Dedifferentiated amniotic fluid mesenchymal stem cell (primary cell): ENCODE measurements at regions not wholly inside any gene's neighbourhood (a gene's known extent, or its start where the extent isn't known, plus 50 kb on each side); places are given as distances from the start of the nearest gene placed in this dataset.
"Not testable (repeated sequence)": the region's sequence is repeated elsewhere in the genome, so short reads cannot be mapped to it uniquely, and the experiment has no call there.

Experiments
- DNase-seq: peaks from one replicate; pipeline ENCODE4 v3.0.0-alpha.2; 2016; ENCODE audit errors: extremely low spot score

- DNase-seq = no peak
Measured at GRCh38 chrX:896256-896655, 265.7 kb downstream of the SHOX start.

- no peak for DNase-seq
Measured at GRCh38 chrX:889966-890651, 259.5 kb downstream of the SHOX start.

DNA sequence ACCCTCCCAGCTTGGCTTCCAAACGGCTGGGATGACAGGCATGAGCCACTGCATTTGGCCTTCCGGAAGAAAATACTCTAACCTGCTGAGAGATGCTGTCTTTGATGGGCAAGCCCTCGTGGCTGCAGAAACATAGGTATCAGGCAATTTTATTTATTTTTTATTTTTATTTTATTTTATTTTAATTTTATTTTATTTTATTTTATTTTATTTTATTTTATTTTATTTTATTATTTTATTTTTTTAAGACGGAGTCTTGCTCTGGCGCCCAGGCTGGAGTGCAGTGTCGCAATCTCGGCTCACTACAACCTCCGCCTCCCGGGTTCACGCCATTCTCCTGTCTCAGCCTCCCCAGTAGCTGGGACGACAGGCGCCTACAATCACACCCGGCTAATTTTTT, 257.1 kb downstream of the SHOX start:
- DNase-seq = not testable (repeated sequence)

- DNase-seq = no peak
Measured at GRCh38 chrX:883588-883987, 253.0 kb downstream of the SHOX start.

DNA sequence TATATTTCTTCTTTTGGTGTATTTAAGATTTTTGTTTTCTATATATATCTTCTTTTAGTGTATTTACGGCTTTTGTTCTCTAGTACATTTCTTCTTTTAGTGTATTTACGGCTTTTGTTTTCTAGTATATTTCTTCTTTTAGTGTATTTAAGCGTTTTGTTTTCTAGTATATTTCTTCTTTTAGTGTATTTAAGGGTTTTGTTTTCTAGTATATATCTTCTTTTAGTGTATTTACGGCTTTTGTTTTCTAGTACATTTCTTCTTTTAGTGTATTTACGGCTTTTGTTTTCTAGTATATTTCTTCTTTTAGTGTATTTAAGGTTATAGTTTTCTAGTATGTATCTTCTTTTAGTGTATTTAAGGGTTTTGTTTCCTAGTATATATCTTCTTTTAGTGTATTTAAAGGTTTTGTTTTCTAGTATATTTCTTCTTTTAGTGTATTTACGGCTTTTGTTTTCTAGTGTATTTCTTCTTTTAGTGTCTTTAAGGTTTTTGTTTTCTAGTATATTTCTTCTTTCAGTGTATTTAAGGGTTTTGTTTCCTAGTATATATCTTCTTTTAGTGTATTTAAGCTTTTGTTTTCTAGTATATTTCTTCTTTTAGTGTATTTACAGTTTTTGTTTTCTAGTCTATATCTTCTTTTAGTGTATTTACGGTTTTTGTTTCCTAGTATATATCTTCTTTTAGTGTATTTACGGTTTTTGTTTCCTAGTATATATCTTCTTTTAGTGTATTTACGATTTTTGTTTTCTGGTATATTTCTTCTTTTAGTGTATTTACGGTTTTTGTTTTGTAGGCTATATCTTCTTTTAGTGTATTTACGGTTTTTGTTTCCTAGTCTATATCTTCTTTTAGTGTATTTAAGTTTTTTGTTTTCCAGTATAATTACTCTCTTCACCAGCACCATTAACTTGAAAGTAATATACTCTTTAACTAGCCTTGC, 249.4 kb downstream of the SHOX start:
- DNase-seq = not testable (repeated sequence)

GRCh38 chrX:874061-874460, 243.5 kb downstream of the SHOX start:
- DNase-seq = no peak

DNA sequence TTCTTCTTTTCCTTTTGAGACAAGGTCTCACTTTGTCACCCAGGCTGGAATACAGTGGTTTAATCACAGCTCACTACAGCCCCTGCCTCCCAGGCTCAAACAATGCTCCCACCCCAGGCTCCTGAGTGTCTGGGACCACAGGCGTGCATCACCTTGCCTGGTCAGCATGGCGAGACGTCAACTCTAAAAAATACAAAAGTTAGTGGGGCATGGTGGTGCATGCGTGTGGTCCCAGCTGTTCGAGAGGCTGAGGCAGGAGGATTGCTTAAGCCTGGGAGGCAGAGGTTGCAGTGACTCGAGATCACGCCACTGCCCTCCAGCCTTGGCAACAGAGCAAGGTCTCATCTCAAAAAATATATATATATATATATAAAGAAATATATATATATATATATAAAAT, 242.4 kb downstream of the SHOX start:
- DNase-seq = no peak

DNA sequence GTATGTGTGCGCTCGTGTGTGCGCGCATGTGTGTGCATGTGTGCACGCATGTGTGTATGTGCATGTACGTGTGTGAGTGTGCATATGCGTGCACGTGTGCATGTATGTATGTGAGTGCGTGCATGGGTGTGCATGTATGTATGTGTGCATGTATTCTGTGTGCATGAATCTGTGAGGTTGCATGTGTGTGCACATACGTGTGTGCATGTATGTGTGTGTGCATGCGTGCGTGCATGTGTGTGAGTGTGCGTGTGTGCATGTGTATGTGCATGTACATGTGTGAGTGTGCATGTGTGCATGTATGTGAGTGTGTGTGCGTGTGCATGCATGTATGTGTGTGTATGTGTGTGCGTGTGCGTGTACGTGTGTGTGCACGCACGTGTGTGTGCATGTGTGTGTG, 241.5 kb downstream of the SHOX start:
- DNase-seq = no peak

- no peak for DNase-seq
Measured at GRCh38 chrX:871626-872025, 241.0 kb downstream of the SHOX start.

GRCh38 chrX:867966-868647, 237.5 kb downstream of the SHOX start:
- DNase-seq = no peak

DNA sequence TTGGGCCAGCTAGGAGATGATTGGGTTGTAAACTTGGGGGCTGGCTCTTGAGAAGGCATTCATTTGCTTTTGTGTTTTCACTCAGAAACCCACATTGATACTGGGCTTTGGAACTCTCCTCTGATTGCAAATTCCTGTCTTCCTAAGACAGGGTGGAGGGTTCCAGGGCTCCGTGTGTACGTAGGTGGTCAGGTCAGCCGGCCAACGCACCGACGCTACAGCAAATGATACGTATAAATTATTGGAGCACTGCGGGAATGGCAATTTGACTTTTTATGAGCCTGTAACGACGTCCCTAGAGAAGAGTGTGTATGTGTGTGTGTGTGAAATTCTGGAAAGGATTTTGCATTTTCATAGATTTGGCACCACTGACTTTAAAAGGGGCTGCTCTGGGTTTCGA, 236.9 kb downstream of the SHOX start:
- no peak for DNase-seq

- DNase-seq = no peak
Measured at GRCh38 chrX:866441-866990, 235.9 kb downstream of the SHOX start.

DNA sequence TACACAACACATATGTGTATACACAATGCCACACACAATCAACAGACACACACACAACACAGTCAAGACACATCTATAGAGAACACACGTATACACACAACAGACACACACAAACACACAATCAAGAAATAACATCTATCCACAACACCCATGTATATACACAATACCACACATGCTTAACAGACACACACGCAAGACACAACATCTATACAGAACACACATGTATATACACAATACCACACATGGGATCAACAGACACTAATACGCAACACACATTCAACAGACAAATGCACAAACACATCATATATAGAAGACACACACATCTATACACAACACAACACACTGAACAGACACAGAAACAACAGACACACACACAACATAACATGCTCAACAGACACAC, 234.8 kb downstream of the SHOX start:
- no peak for DNase-seq

GRCh38 chrX:861921-862320, 231.3 kb downstream of the SHOX start:
- DNase-seq = no peak

GRCh38 chrX:861340-861890, 230.8 kb downstream of the SHOX start:
- no peak for DNase-seq

GRCh38 chrX:859329-859728, 228.7 kb downstream of the SHOX start:
- no peak for DNase-seq

GRCh38 chrX:858542-859078, 228.0 kb downstream of the SHOX start:
- DNase-seq = no peak

DNA sequence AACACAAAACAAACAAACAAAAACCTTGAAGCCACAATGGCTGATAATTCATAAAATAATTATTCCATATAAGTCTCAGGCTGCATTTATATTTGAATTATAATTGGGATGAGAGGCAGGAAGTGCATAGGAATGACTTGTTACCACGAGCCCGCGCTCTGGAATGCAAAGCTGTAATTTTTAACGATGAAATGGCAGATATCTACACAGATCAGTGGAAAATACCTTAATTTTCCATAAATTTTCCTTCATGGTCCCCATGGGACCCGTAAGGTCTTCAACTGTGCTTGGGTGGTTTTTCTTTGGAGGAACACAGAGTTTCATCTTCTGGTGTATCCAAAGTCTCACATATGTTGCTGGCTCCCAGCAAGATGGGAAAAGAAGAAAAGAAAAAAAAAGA, 226.8 kb downstream of the SHOX start:
- no peak for DNase-seq

GRCh38 chrX:856566-857290, 226.1 kb downstream of the SHOX start:
- no peak for DNase-seq

GRCh38 chrX:853304-853703, 222.7 kb downstream of the SHOX start:
- no peak for DNase-seq

- no peak for DNase-seq
Measured at GRCh38 chrX:850471-850916, 219.9 kb downstream of the SHOX start.
